ENCODE measurements at regions not wholly inside any gene's neighbourhood (a gene's known extent, or its start where the extent isn't known, plus 50 kb on each side); places are given as distances from the start of the nearest gene placed in this dataset.

DNA sequence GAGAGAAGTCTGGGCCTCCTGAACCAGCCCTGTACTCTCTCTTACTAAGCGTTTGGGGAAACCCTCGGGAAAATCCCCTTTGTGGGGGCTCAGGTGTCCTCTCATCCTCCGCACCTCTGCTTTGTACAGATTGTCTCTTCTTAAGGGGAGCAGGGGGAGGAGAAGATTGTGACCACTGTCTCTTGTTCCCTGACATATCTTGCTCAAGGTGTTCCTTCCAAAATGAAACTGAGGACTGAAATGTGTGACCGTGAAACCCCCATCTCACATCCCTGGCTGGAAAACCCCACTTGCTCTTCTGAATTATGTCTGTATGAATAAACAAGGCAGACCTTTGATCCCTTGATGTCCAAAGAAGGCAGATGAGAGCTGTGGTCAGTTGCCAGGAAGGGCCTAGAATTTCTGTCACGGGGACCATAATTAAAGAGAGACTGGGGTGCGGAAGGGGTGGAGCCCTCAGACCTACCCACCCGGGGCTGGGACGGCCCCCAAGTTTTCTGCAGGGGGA, 369.8 kb downstream of the AACS start:
- TF ChIP-seq CTCF (IDR thresholded peaks at IDR 0.05) = no peak
- TF ChIP-seq EZH2 (IDR thresholded peaks at IDR 0.05; ENCODE audit: borderline replicate concordance, insufficient read depth, low read depth, low read length, poor library complexity, severe bottlenecking) = no peak

All from B cell (primary cell).